OCI-LY3 (cell line): ENCODE measurements at regions not wholly inside any gene's neighbourhood (a gene's known extent, or its start where the extent isn't known, plus 50 kb on each side); places are given as distances from the start of the nearest gene placed in this dataset.

Source experiments
- EZH2phosphoT487 ChIP-seq: fragments of 200-600 bp; shearing (Covaris generic); IDR thresholded peaks from 2 replicates; pipeline ENCODE4 v1.6.1; 2018; ENCODE audit warnings: antibody characterized with exemption, mixed run types, low read depth
- TF ChIP-seq, protein P1 (sequence below): fragments of 200-600, 300-600 bp; sonication (generic); IDR thresholded peaks from 2 replicates; pipeline ENCODE4 v1.5.1; 2014; ENCODE audit warnings: antibody characterized with exemption, low read length, low read depth

DNA sequence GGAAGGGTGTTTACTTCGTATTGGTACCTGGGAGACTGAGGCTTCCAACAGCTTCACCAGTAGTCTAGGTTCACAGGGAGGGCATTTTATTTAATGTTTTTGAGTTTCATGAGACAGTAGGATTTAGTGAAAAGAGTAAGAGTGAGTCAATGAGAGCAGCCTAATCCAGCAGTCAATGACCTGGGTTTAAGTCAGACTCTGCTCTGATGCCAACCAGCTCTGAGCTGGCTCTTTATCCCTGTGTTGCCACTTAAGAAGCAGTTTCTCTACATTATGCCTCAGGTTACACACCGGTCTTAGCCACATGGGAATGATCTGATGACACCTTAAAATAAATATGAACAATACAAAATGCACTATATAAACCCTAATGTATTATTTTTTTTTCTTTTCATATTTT is 59.4 kb upstream of the KCNMB2 start:
- TF ChIP-seq, protein P1, sequence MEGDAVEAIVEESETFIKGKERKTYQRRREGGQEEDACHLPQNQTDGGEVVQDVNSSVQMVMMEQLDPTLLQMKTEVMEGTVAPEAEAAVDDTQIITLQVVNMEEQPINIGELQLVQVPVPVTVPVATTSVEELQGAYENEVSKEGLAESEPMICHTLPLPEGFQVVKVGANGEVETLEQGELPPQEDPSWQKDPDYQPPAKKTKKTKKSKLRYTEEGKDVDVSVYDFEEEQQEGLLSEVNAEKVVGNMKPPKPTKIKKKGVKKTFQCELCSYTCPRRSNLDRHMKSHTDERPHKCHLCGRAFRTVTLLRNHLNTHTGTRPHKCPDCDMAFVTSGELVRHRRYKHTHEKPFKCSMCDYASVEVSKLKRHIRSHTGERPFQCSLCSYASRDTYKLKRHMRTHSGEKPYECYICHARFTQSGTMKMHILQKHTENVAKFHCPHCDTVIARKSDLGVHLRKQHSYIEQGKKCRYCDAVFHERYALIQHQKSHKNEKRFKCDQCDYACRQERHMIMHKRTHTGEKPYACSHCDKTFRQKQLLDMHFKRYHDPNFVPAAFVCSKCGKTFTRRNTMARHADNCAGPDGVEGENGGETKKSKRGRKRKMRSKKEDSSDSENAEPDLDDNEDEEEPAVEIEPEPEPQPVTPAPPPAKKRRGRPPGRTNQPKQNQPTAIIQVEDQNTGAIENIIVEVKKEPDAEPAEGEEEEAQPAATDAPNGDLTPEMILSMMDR, result no peak
- no peak for TF ChIP-seq EZH2phosphoT487
